ENCODE measurements at regions not wholly inside any gene's neighbourhood (a gene's known extent, or its start where the extent isn't known, plus 50 kb on each side); places are given as distances from the start of the nearest gene placed in this dataset.

GRCh38 chr12:42936260-42936659 is 346.7 kb upstream of the PRICKLE1 start:
- 80 to 100% methylated on average over 1 of the region's 1 CpG for whole genome bisulfite sequencing, 2 donors (ENCODE audit: low coverage in 1 of 2)
- no peak overlapping the region for H3K27ac ChIP-seq
- peaks cover 0 to 6% (median 0%) of the 10 kb centered on the region in 3 donors for H3K9me3 ChIP-seq
- no peaks in the 10 kb centered on the region for H3K4me1 ChIP-seq
- no peak overlapping the region for H3K4me3 ChIP-seq
- no peak for TF ChIP-seq POLR2A (IDR thresholded peaks at IDR 0.05)
- no peak for ATAC-seq
- H3K36me3 ChIP-seq, result no peaks in the 10 kb centered on the region
- H3K27me3 ChIP-seq, result no peaks in the 10 kb centered on the region

- WGBS, 2 donors (ENCODE audit: low coverage in 1 of 2), result 46 to 54% methylated on average over 2 of the region's 2 CpGs
- no peaks in the 10 kb centered on the region for H3K27me3 ChIP-seq
- H3K9me3 ChIP-seq, result peaks cover 0 to under 1% (median 0%) of the 10 kb centered on the region in 3 donors
- H3K27ac ChIP-seq, result no peak overlapping the region
- no peak overlapping the region for H3K4me3 ChIP-seq
- no peaks in the 10 kb centered on the region for H3K36me3 ChIP-seq
- no peak for ATAC-seq
- TF ChIP-seq POLR2AphosphoS5 (IDR thresholded peaks at IDR 0.05), result no peak
- no peak for TF ChIP-seq EP300 (IDR thresholded peaks at IDR 0.05)
- TF ChIP-seq CTCF (IDR thresholded peaks at IDR 0.05), result no peak
- TF ChIP-seq POLR2A (IDR thresholded peaks at IDR 0.05), result no peak
- no peaks in the 10 kb centered on the region for H3K4me1 ChIP-seq
Measured at GRCh38 chr12:42935756-42936155, 346.2 kb upstream of the PRICKLE1 start.

GRCh38 chr12:42935090-42935489 is 345.5 kb upstream of the PRICKLE1 start:
- H3K36me3 ChIP-seq, result no peaks in the 10 kb centered on the region
- no peaks in the 10 kb centered on the region for H3K4me1 ChIP-seq
- ATAC-seq, result no peak
- H3K4me3 ChIP-seq, result no peak overlapping the region
- H3K9me3 ChIP-seq, result no peaks in the 10 kb centered on the region
- no peak for TF ChIP-seq EP300 (IDR thresholded peaks at IDR 0.05)
- no peak for TF ChIP-seq CTCF (IDR thresholded peaks at IDR 0.05)
- no peak for TF ChIP-seq POLR2A (IDR thresholded peaks at IDR 0.05)
- no peak for TF ChIP-seq POLR2AphosphoS5 (IDR thresholded peaks at IDR 0.05)
- H3K27me3 ChIP-seq, result no peaks in the 10 kb centered on the region
- 72 to 83% methylated on average over 4 to 5 of the region's 5 CpGs for WGBS, 2 donors (ENCODE audit: low coverage in 1 of 2)
- H3K27ac ChIP-seq, result no peak overlapping the region

- no peaks in the 10 kb centered on the region for H3K9me3 ChIP-seq
- H3K4me1 ChIP-seq, result no peaks in the 10 kb centered on the region
- H3K27ac ChIP-seq, result no peak overlapping the region
- TF ChIP-seq EP300 (IDR thresholded peaks at IDR 0.05), result no peak
- no peak for TF ChIP-seq POLR2A (IDR thresholded peaks at IDR 0.05)
- TF ChIP-seq POLR2AphosphoS5 (IDR thresholded peaks at IDR 0.05), result no peak
- no peak for TF ChIP-seq CTCF (IDR thresholded peaks at IDR 0.05)
- no peaks in the 10 kb centered on the region for H3K27me3 ChIP-seq
- ATAC-seq, result no peak
- H3K36me3 ChIP-seq, result no peaks in the 10 kb centered on the region
- WGBS, 2 donors (ENCODE audit: low coverage in 1 of 2), result 35 to 39% methylated on average over 6 of the region's 6 CpGs
- no peak overlapping the region for H3K4me3 ChIP-seq
Measured at GRCh38 chr12:42933461-42934081, 344.0 kb upstream of the PRICKLE1 start.

- TF ChIP-seq POLR2A (IDR thresholded peaks at IDR 0.05) (no peak), EP300 (IDR thresholded peaks at IDR 0.05) (no peak), POLR2AphosphoS5 (IDR thresholded peaks at IDR 0.05) (no peak), CTCF (IDR thresholded peaks at IDR 0.05) (no peak)
- ATAC-seq, result no peak
- H3K4me1 ChIP-seq, result no peaks in the 10 kb centered on the region
- no peaks in the 10 kb centered on the region for H3K36me3 ChIP-seq
- WGBS, 2 donors (ENCODE audit: low coverage in 1 of 2), result 44 to 61% methylated on average over 5 of the region's 5 CpGs
- no peak overlapping the region for H3K27ac ChIP-seq
- H3K4me3 ChIP-seq, result no peak overlapping the region
- H3K27me3 ChIP-seq, result no peaks in the 10 kb centered on the region
- no peaks in the 10 kb centered on the region for H3K9me3 ChIP-seq
Measured at GRCh38 chr12:42932936-42933335, 343.4 kb upstream of the PRICKLE1 start.
